Endothelial cell of umbilical vein (primary cell): ENCODE measurements at regions not wholly inside any gene's neighbourhood (a gene's known extent, or its start where the extent isn't known, plus 50 kb on each side); places are given as distances from the start of the nearest gene placed in this dataset.

Experiments used
- EZH2 ChIP-seq: IDR thresholded peaks from 2 replicates; pipeline ENCODE4 v1.6.1; 2012; ENCODE audit warnings: borderline replicate concordance, low read depth, mild to moderate bottlenecking, moderate library complexity, low read length, inconsistent platforms; ENCODE audit not compliant: severe bottlenecking
- POLR2A ChIP-seq: IDR thresholded peaks from 2 replicates; pipeline ENCODE4 v1.6.1; 2012; ENCODE audit warnings: low read depth, mild to moderate bottlenecking, control low read depth, low read length
- POLR2AphosphoS5 ChIP-seq: IDR thresholded peaks from 2 replicates; pipeline ENCODE4 v1.6.1; 2012; ENCODE audit warnings: low read depth, mild to moderate bottlenecking, control low read depth, low read length, moderate library complexity; ENCODE audit not compliant: insufficient read depth
- TF ChIP-seq, protein P1 (sequence below), 2 donors: IDR thresholded peaks; 1 replicate in 1 of 2; 2 replicates in 1 of 2; pipeline ENCODE4 v1.5.1; 2011; ENCODE audit warnings: low read length in 2 of 2, mild to moderate bottlenecking in 2 of 2, moderate library complexity in 2 of 2, control low read depth in 1 of 2, inconsistent platforms in 1 of 2, low read depth in 1 of 2; ENCODE audit not compliant: insufficient read depth in 1 of 2; ENCODE audit errors: extremely low read depth in 1 of 2

DNA sequence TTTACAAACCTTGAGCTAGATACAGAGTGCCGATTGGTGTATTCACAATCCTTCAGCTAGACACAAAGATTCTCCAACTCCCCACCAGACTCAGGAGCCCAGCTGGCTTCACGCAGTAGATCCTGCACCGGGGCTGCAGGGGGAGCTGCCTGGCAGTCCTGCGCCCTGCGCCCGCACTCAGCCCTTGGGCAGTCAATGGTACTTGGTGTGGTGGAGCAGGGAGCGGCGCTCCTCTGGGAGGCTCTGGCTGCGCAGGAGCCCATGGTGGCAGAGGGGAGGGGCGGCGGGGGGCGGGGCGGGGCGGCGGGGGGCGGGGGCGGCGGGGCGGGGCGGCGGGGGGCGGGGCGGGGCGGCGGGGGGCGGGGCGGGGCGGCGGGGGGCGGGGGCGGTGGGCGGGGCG is 923.4 kb downstream of the SOCS6 start:
- TF ChIP-seq POLR2A (no peak), POLR2AphosphoS5 (no peak), EZH2 (no peak)
- TF ChIP-seq, protein P1, sequence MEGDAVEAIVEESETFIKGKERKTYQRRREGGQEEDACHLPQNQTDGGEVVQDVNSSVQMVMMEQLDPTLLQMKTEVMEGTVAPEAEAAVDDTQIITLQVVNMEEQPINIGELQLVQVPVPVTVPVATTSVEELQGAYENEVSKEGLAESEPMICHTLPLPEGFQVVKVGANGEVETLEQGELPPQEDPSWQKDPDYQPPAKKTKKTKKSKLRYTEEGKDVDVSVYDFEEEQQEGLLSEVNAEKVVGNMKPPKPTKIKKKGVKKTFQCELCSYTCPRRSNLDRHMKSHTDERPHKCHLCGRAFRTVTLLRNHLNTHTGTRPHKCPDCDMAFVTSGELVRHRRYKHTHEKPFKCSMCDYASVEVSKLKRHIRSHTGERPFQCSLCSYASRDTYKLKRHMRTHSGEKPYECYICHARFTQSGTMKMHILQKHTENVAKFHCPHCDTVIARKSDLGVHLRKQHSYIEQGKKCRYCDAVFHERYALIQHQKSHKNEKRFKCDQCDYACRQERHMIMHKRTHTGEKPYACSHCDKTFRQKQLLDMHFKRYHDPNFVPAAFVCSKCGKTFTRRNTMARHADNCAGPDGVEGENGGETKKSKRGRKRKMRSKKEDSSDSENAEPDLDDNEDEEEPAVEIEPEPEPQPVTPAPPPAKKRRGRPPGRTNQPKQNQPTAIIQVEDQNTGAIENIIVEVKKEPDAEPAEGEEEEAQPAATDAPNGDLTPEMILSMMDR (IDR thresholded peaks at IDR 0.05; ENCODE audit: extremely low read depth in 1 of 2, insufficient read depth in 1 of 2, low read depth in 1 of 2, low read length in 2 of 2): no peak
